ENCODE measurements at regions not wholly inside any gene's neighbourhood (a gene's known extent, or its start where the extent isn't known, plus 50 kb on each side); places are given as distances from the start of the nearest gene placed in this dataset.

DNA sequence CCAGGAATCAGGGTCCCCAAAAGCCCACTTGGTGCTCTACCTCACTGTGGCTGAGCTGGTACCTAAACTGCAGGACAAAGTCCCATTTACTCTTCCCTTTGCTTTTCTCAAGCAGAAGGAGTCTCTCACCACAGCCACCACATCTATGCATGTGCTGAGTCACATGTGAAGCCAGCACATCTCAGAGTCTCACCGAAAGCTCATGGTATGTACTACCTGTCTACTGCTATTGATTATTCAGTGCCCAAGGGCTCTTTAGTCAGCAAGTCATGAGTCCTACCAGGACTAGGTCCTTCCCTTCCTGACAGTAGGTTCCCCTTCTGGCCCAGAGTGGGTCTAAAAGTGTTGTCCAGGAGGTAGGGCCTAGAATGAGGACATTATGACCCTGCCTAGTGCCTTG, 130.7 kb upstream of the NTRK2 start:
- DNase-seq (ENCODE audit: low read depth) = no peak
- no peak overlapping the region for H3K9ac ChIP-seq (ENCODE audit: low read length)
- no peaks in the 10 kb centered on the region for H3K36me3 Mint-ChIP-seq (ENCODE audit: low read depth, unreplicated experiment)
- no peak overlapping the region for H3K27ac ChIP-seq (ENCODE audit: low read depth, low read length)
- TF ChIP-seq, protein P1, sequence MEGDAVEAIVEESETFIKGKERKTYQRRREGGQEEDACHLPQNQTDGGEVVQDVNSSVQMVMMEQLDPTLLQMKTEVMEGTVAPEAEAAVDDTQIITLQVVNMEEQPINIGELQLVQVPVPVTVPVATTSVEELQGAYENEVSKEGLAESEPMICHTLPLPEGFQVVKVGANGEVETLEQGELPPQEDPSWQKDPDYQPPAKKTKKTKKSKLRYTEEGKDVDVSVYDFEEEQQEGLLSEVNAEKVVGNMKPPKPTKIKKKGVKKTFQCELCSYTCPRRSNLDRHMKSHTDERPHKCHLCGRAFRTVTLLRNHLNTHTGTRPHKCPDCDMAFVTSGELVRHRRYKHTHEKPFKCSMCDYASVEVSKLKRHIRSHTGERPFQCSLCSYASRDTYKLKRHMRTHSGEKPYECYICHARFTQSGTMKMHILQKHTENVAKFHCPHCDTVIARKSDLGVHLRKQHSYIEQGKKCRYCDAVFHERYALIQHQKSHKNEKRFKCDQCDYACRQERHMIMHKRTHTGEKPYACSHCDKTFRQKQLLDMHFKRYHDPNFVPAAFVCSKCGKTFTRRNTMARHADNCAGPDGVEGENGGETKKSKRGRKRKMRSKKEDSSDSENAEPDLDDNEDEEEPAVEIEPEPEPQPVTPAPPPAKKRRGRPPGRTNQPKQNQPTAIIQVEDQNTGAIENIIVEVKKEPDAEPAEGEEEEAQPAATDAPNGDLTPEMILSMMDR (IDR thresholded peaks at IDR 0.05; ENCODE audit: insufficient read depth, low read depth, low read length) = no peak
- no peak for TF ChIP-seq EZH2 (IDR thresholded peaks at IDR 0.05; ENCODE audit: insufficient read depth, low read length)
- H3K4me2 ChIP-seq (ENCODE audit: low read length) = no peak overlapping the region
- H3K36me3 ChIP-seq (ENCODE audit: insufficient read depth, low read length) = no peaks in the 10 kb centered on the region
- H3K4me3 Mint-ChIP-seq (ENCODE audit: unreplicated experiment) = no peak overlapping the region
- no peaks in the 10 kb centered on the region for H3K4me1 Mint-ChIP-seq (ENCODE audit: low read depth, unreplicated experiment)
- H3K27me3 ChIP-seq (ENCODE audit: insufficient read depth, low read length) = no peaks in the 10 kb centered on the region
- H3K9me3 Mint-ChIP-seq (ENCODE audit: unreplicated experiment) = peaks cover 17% of the 10 kb centered on the region
- H4K20me1 ChIP-seq (ENCODE audit: insufficient read depth, low read length) = no peaks in the 10 kb centered on the region
- H3K9me3 ChIP-seq (ENCODE audit: insufficient read depth, low read depth, low read length) = no peaks in the 10 kb centered on the region
- H3K27me3 Mint-ChIP-seq (ENCODE audit: low read depth, unreplicated experiment) = no peaks in the 10 kb centered on the region
- H3K4me3 ChIP-seq (ENCODE audit: insufficient read depth, low read depth, low read length) = no peak overlapping the region
- no peak for FAIRE-seq
- no peaks in the 10 kb centered on the region for H3K79me2 ChIP-seq (ENCODE audit: insufficient read depth, low read length)
- H3K4me1 ChIP-seq (ENCODE audit: insufficient read depth, low read length) = no peaks in the 10 kb centered on the region
- H3K27ac Mint-ChIP-seq (ENCODE audit: unreplicated experiment) = no peak overlapping the region
- H2AFZ ChIP-seq (ENCODE audit: low read depth, low read length) = no peak overlapping the region

DNA sequence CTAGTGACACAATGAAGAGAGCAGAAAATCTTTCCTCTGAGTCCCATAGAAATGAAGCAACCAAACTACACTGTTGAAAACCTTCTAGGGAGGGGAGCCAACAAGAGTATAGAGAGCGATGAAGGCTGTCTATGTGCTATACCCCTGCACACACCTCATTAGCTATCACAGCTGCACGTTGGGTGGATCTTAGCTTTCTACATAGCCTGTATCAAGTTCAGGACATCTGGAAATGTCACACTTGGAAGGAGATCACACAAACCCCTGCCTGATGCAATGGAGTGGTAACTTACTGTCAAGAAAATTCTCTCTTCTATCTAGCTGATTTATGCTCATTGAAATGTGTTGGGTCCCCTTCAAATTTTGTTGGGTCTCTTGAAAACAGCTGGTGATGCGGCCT, 127.0 kb upstream of the NTRK2 start:
- H4K20me1 ChIP-seq (ENCODE audit: insufficient read depth, low read length) = no peaks in the 10 kb centered on the region
- no peaks in the 10 kb centered on the region for H3K79me2 ChIP-seq (ENCODE audit: insufficient read depth, low read length)
- Mint-ChIP-seq H3K4me3 (ENCODE audit: unreplicated experiment) (no peak overlapping the region), H3K9me3 (ENCODE audit: unreplicated experiment) (peaks cover 5% of the 10 kb centered on the region), H3K27me3 (ENCODE audit: low read depth, unreplicated experiment) (no peaks in the 10 kb centered on the region), H3K36me3 (ENCODE audit: low read depth, unreplicated experiment) (no peaks in the 10 kb centered on the region), H3K27ac (ENCODE audit: unreplicated experiment) (no peak overlapping the region), H3K4me1 (ENCODE audit: low read depth, unreplicated experiment) (no peaks in the 10 kb centered on the region)
- DNase-seq (ENCODE audit: low read depth) (no peak), FAIRE-seq (no peak)
- no peak for TF ChIP-seq EZH2 (IDR thresholded peaks at IDR 0.05; ENCODE audit: insufficient read depth, low read length)
- TF ChIP-seq, protein P1 (IDR thresholded peaks at IDR 0.05; ENCODE audit: insufficient read depth, low read depth, low read length) = no peak
- no peaks in the 10 kb centered on the region for H3K4me1 ChIP-seq (ENCODE audit: insufficient read depth, low read length)
- no peaks in the 10 kb centered on the region for H3K36me3 ChIP-seq (ENCODE audit: insufficient read depth, low read length)
- no peak overlapping the region for H3K4me2 ChIP-seq (ENCODE audit: low read length)
- no peak overlapping the region for H3K27ac ChIP-seq (ENCODE audit: low read depth, low read length)
- H3K27me3 ChIP-seq (ENCODE audit: insufficient read depth, low read length) = no peaks in the 10 kb centered on the region
- H3K9ac ChIP-seq (ENCODE audit: low read length) = no peak overlapping the region
- H3K9me3 ChIP-seq (ENCODE audit: insufficient read depth, low read depth, low read length) = no peaks in the 10 kb centered on the region
- no peak overlapping the region for H3K4me3 ChIP-seq (ENCODE audit: insufficient read depth, low read depth, low read length)
- H2AFZ ChIP-seq (ENCODE audit: low read depth, low read length) = no peak overlapping the region

DNA sequence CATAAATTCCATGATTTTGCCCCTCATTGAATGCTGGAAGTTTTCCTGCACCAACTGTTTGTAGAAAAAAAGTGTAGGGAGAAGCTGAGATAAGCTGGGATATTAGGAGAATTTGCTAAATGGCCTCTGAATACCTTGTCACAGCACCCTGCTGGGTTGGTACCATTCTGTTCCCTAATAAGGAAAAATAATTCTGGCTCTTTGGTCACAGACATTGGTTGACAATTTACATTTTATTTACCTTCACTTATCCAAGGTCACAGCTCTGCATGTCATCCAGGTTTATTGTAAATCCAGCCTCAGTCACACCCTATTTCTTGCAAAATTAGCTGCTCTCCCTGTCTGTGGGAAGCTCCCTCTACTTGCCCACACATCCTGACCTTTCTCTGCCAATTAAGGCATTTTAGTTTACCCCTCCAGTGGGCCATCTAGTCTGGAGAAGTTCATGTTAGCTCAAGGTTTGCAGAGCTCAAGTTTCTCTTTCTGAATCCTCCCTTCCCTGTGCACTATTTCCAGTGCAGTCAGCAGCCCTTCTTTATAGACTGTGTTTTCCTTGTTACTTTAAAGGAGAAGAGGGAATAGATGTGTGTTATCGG, 115.4 kb upstream of the NTRK2 start:
- H3K9me3 ChIP-seq (ENCODE audit: insufficient read depth, low read depth, low read length) = no peaks in the 10 kb centered on the region
- no peaks in the 10 kb centered on the region for H3K27me3 ChIP-seq (ENCODE audit: insufficient read depth, low read length)
- TF ChIP-seq, protein P1 (IDR thresholded peaks at IDR 0.05; ENCODE audit: insufficient read depth, low read depth, low read length) = no peak
- no peak for TF ChIP-seq EZH2 (IDR thresholded peaks at IDR 0.05; ENCODE audit: insufficient read depth, low read length)
- Mint-ChIP-seq H3K9me3 (ENCODE audit: unreplicated experiment) (no peaks in the 10 kb centered on the region), H3K4me3 (ENCODE audit: unreplicated experiment) (no peak overlapping the region), H3K4me1 (ENCODE audit: low read depth, unreplicated experiment) (peaks cover 11% of the 10 kb centered on the region), H3K27ac (ENCODE audit: unreplicated experiment) (no peak overlapping the region), H3K36me3 (ENCODE audit: low read depth, unreplicated experiment) (no peaks in the 10 kb centered on the region), H3K27me3 (ENCODE audit: low read depth, unreplicated experiment) (no peaks in the 10 kb centered on the region)
- no peak for DNase-seq (ENCODE audit: low read depth)
- H4K20me1 ChIP-seq (ENCODE audit: insufficient read depth, low read length) = no peaks in the 10 kb centered on the region
- no peaks in the 10 kb centered on the region for H3K4me1 ChIP-seq (ENCODE audit: insufficient read depth, low read length)
- H2AFZ ChIP-seq (ENCODE audit: low read depth, low read length) = no peak overlapping the region
- no peaks in the 10 kb centered on the region for H3K36me3 ChIP-seq (ENCODE audit: insufficient read depth, low read length)
- no peak for FAIRE-seq
- no peak overlapping the region for H3K4me3 ChIP-seq (ENCODE audit: insufficient read depth, low read depth, low read length)
- H3K27ac ChIP-seq (ENCODE audit: low read depth, low read length) = no peak overlapping the region
- no peak overlapping the region for H3K4me2 ChIP-seq (ENCODE audit: low read length)
- no peak overlapping the region for H3K9ac ChIP-seq (ENCODE audit: low read length)
- no peaks in the 10 kb centered on the region for H3K79me2 ChIP-seq (ENCODE audit: insufficient read depth, low read length)
